Activated B cell treated with CpG ODN at 0.5 μM for 24 hours (primary cell): ENCODE measurements at regions not wholly inside any gene's neighbourhood (a gene's known extent, or its start where the extent isn't known, plus 50 kb on each side); places are given as distances from the start of the nearest gene placed in this dataset.
"Not testable (repeated sequence)": the region's sequence is repeated elsewhere in the genome, so short reads cannot be mapped to it uniquely, and the experiment has no call there.

ENCODE experiments used
- ATAC-seq: fragments of 200-7000 bp; cut with Tn5 transposase; one replicate; pipeline ENCODE4 v1.10.0; 2021; ENCODE audit warnings: low read depth, mild to moderate bottlenecking, moderate library complexity
- CTCF ChIA-PET: fragments of 350-600 bp; sonication (Branson Sonifier 250); formaldehyde crosslinking; loops from one replicate; lab custom pipeline; 2021; ENCODE audit warnings: antibody characterized with exemption; lab: Charles Lee
- POLR2A ChIA-PET: fragments of 350-600 bp; sonication (Branson Sonifier 250); formaldehyde crosslinking; loops from one replicate; lab custom pipeline; 2021; ENCODE audit warnings: antibody characterized with exemption; lab: Charles Lee
- DNase-seq: peaks from one replicate; pipeline ENCODE4 v3.0.0; 2022
- H3K27ac Mint-ChIP-seq: one replicate; pipeline ENCODE4 v1.8.0; 2020; ENCODE audit warnings: mixed read lengths
- H3K27me3 Mint-ChIP-seq: one replicate; pipeline ENCODE4 v1.8.0; 2021; ENCODE audit warnings: mixed read lengths
- H3K36me3 Mint-ChIP-seq: one replicate; pipeline ENCODE4 v1.8.0; 2021; ENCODE audit warnings: low read depth, mixed read lengths
- H3K4me1 Mint-ChIP-seq: one replicate; pipeline ENCODE4 v1.8.0; 2021; ENCODE audit warnings: mixed read lengths
- H3K4me3 Mint-ChIP-seq: one replicate; pipeline ENCODE4 v1.8.0; 2020; ENCODE audit warnings: mild to moderate bottlenecking, mixed read lengths
- H3K9me3 Mint-ChIP-seq: one replicate; pipeline ENCODE4 v1.8.0; 2020; ENCODE audit warnings: mixed read lengths
- CTCF ChIP-seq: fragments of 200-600 bp; IDR thresholded peaks from one replicate; pipeline ENCODE4 v1.8.0; 2022; ENCODE audit warnings: antibody characterized with exemption, mild to moderate bottlenecking
- intact Hi-C: fragments of 100-400 bp; cut with micrococcal nuclease; formaldehyde crosslinking; loops from one replicate; pipeline ENCODE4 v1.15.1; 2024

GRCh38 chr20:4325548-4326187 lies 76.6 kb upstream of the ADRA1D start:
- TF ChIP-seq CTCF, result no peak
- POLR2A ChIA-PET, result interaction anchor here (0.6 kb wide), 1 partner anchor 1253 kb away, joined by 5 read pairs; no protein-coding TSS in a partner anchor
- no peaks in the 10 kb centered on the region for H3K9me3 Mint-ChIP-seq
- DNase-seq (no peak), ATAC-seq (no peak)
- no peaks in the 10 kb centered on the region for H3K27me3 Mint-ChIP-seq
- H3K27ac Mint-ChIP-seq, result peak overlapping the region; percentile 31
- no peaks in the 10 kb centered on the region for H3K36me3 Mint-ChIP-seq
- no peak overlapping the region for H3K4me3 Mint-ChIP-seq
- CTCF ChIA-PET, result no interaction called here
- intact Hi-C loops, result no loop called here
- peaks cover 18% of the 10 kb centered on the region for H3K4me1 Mint-ChIP-seq

GRCh38 chr20:4324611-4325243 lies 75.6 kb upstream of the ADRA1D start:
- CTCF ChIA-PET, result no interaction called here
- no peak overlapping the region for H3K4me3 Mint-ChIP-seq
- no peak for TF ChIP-seq CTCF
- H3K4me1 Mint-ChIP-seq, result peaks cover 18% of the 10 kb centered on the region
- H3K9me3 Mint-ChIP-seq, result no peaks in the 10 kb centered on the region
- DNase-seq (no peak), ATAC-seq (no peak)
- no peak overlapping the region for H3K27ac Mint-ChIP-seq
- no peaks in the 10 kb centered on the region for H3K27me3 Mint-ChIP-seq
- POLR2A ChIA-PET, result no interaction called here
- H3K36me3 Mint-ChIP-seq, result no peaks in the 10 kb centered on the region
- intact Hi-C loops, result no loop called here

- CTCF ChIA-PET, result no interaction called here
- H3K27me3 Mint-ChIP-seq, result no peaks in the 10 kb centered on the region
- ATAC-seq (no peak), DNase-seq (no peak)
- no peaks in the 10 kb centered on the region for H3K36me3 Mint-ChIP-seq
- H3K27ac Mint-ChIP-seq, result no peak overlapping the region
- H3K4me3 Mint-ChIP-seq, result no peak overlapping the region
- TF ChIP-seq CTCF, result no peak
- POLR2A ChIA-PET, result no interaction called here
- peaks cover 18% of the 10 kb centered on the region for H3K4me1 Mint-ChIP-seq
- intact Hi-C loops, result no loop called here
- no peaks in the 10 kb centered on the region for H3K9me3 Mint-ChIP-seq
These were observed 73.4 kb upstream of the ADRA1D start for GRCh38 chr20:4322499-4322898.

- Mint-ChIP-seq H3K27ac (no peak overlapping the region), H3K27me3 (no peaks in the 10 kb centered on the region), H3K9me3 (no peaks in the 10 kb centered on the region), H3K36me3 (no peaks in the 10 kb centered on the region), H3K4me3 (no peak overlapping the region), H3K4me1 (peaks cover 1% of the 10 kb centered on the region)
- DNase-seq, result no peak
- ChIA-PET POLR2A (no interaction called here), CTCF (no interaction called here)
- no peak for ATAC-seq
- no peak for TF ChIP-seq CTCF
- intact Hi-C loops, result no loop called here
These were observed 71.2 kb upstream of the ADRA1D start for GRCh38 chr20:4320291-4320690.

GRCh38 chr20:4318891-4319290 lies 69.8 kb upstream of the ADRA1D start:
- intact Hi-C loops, result no loop called here
- ATAC-seq, result no peak
- POLR2A ChIA-PET, result no interaction called here

GRCh38 chr20:4310616-4311015 lies 61.5 kb upstream of the ADRA1D start:
- CTCF ChIA-PET, intact Hi-C loops, ATAC-seq: not testable (repeated sequence)

More at GRCh38 chr20:4318891-4319290, 69.8 kb upstream of the ADRA1D start:
- CTCF ChIA-PET, result no interaction called here
- Mint-ChIP-seq H3K4me3 (no peak overlapping the region), H3K4me1 (no peaks in the 10 kb centered on the region), H3K9me3 (no peaks in the 10 kb centered on the region), H3K27ac (no peak overlapping the region), H3K27me3 (no peaks in the 10 kb centered on the region), H3K36me3 (no peaks in the 10 kb centered on the region)
- DNase-seq, result no peak
- no peak for TF ChIP-seq CTCF

More at GRCh38 chr20:4310616-4311015, 61.5 kb upstream of the ADRA1D start:
- H3K36me3 Mint-ChIP-seq, DNase-seq, H3K27me3 Mint-ChIP-seq, POLR2A ChIA-PET, H3K27ac Mint-ChIP-seq, H3K4me1 Mint-ChIP-seq, H3K4me3 Mint-ChIP-seq: not testable (repeated sequence)
- H3K9me3 Mint-ChIP-seq, result peaks cover 12% of the 10 kb centered on the region
